T47D (cell line): ENCODE measurements at regions not wholly inside any gene's neighbourhood (a gene's known extent, or its start where the extent isn't known, plus 50 kb on each side); places are given as distances from the start of the nearest gene placed in this dataset.

Experiments used
- DNase-seq, 2 experiments: peaks; one replicate each; pipeline versions ENCODE4 v3.0.0 to v3.0.0-alpha.2; 2011 to 2012; ENCODE audit warnings: low read depth in 1 of 2, low spot score in 1 of 2
- JUND ChIP-seq: IDR thresholded peaks from 2 replicates; pipeline ENCODE4 v1.6.1; 2012; ENCODE audit warnings: low read depth
- in situ Hi-C: cut with HindIII; loops from 2 replicates; pipeline ENCODE4 v1.10.0; 2016; ENCODE audit warnings: low sequenced_read_pairs, low pct_unique_long_range_greater_than_20kb

- in situ Hi-C loops: no loop called here
- DNase-seq: no peak
- TF ChIP-seq JUND: no peak
These were observed 427.4 kb downstream of the AACS start for GRCh38 chr12:125492354-125493270.

GRCh38 chr12:125493704-125494308, 428.6 kb downstream of the AACS start:
- DNase-seq: no peak
- in situ Hi-C loops: no loop called here
- no peak for TF ChIP-seq JUND

DNA sequence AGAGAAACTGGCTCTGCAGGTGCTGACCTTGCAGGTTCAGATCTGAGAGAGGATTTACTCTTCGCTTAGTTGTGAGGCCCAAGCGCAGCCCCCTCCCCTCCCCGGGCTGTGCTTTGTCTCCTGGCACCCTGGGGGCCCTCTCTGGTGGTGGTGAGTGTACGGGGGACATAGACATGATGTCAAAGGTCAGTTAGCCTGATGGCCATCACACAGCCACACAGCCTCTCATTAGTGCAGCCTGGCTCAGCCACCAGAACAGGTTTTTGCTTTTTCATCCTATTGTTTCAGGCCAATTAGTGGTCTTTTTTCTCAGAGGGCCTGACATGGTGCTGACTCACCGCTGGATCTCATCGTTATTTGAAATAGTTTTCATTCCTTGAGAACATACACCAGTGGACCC, 437.9 kb downstream of the AACS start:
- in situ Hi-C loops: no loop called here
- DNase-seq: no peak
- no peak for TF ChIP-seq JUND

DNA sequence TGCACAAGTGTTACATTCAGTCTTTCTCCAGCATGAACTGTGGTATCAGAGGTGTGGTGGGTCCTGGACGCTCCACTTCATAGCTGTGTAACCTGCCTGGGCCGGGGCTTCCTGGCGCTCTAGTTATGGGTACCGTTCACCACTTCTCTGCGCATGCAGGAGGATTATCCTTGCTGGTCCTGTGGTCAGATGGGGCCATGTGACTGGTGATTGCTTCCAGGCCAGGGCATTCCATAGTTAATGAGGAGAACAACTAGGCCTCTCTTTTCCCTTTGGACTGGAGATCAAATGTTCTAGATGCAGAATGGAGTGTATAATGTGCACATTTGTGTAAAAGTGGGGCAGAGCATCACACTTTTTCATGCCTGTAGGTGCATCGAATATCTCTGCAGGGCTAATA, 444.0 kb downstream of the AACS start:
- in situ Hi-C loops: no loop called here
- TF ChIP-seq JUND: no peak
- no peak for DNase-seq

DNA sequence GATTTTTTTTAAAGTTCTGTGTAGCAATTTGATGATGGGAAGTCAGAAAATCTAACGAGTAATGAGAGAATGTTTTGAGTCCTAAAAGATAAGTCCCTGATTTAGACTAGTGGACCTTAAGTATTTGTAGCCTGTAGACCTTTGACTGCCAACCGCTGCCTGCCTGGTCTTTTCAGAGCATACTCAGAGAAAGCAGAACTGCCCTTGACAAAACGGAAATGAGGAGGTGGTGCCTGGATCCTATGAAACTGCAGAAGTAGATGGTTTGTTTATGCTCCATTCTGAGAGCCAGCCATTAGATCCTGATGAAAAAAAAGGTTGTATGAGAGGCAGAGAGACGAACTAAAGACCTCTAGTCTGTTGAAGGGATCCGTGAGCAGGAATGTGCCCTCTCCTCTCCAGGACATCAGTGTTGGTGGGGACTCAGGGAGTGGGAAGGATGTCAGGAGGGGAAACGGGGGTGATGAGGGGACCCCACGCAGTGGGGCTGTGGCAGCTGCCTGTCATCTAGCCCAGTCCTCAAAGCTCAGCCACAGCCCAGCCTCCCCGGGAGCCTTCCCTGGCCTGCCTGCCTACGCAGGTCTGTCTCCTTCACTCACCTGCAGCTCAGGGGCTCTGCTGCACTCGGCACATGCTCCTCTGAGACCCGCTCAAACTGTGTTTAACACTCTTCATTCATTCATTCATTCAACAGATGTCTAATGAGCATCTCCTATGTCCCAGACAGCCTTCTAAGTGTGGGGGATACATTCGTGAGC, 447.5 kb downstream of the AACS start:
- no peak for DNase-seq

GRCh38 chr12:125515887-125516286, 450.7 kb downstream of the AACS start:
- DNase-seq: no peak
- in situ Hi-C loops: no loop called here
- no peak for TF ChIP-seq JUND

More for the DNA sequence above, 447.5 kb downstream of the AACS start:
- in situ Hi-C loops: no loop called here
- TF ChIP-seq JUND: no peak

GRCh38 chr12:125518074-125518473, 452.8 kb downstream of the AACS start:
- DNase-seq: peak; percentile 27 to 71
- in situ Hi-C loops: no loop called here
- TF ChIP-seq JUND: no peak

DNA sequence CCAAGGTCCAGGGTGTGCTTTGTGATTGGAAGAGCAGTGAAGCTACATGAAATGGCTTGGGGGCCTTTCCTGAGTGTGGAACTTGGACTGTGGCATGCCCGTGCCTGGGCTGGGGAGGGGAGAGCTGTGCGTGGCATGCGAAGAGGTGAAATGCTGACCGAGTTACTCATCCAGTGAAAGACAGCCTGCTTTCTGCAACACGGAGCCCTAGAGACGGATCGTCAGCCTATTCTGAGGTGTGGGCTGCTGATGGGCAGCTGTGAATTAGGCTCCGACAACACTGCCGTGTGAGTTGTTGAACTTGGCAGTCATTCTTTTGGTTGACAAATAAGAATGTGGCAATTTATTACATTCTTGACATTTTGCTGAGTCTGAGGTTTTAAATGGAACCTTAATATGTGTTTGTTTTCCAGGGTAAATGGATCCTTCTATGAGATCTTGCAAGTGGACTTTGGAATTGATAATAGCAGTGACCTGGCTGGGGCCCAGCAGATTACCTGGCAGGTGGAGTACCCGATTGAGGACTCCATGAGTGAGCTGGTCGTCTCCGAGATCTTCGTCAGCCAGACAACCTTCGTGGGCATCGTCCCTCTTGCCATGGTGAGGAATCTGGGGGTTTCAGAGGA, 453.9 kb downstream of the AACS start:
- in situ Hi-C loops: no loop called here
- no peak for TF ChIP-seq JUND
- DNase-seq: no peak

DNA sequence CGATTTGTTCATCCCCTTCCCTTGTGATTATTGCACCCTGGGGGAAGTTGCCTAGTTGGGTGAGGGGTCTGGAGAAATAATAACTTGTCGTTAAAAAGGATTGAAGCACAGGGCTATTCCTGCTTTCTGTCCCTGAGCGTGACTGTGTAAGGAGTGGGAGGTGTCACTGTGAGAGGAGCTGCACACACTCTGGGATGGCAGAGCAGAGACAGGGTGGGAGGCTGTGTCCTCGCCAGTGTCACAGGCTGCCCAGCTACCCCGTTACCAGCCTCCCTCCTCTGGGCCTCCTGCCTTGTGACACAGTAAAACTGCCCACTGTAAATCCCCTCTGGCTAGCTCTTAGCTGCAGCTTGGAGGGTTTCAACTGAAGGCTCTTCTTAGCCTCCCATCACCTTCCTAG, 460.6 kb downstream of the AACS start:
- TF ChIP-seq JUND: no peak
- in situ Hi-C loops: no loop called here
- DNase-seq: no peak

- in situ Hi-C loops: no loop called here
- TF ChIP-seq JUND: no peak
- no peak for DNase-seq
These were observed 463.0 kb downstream of the AACS start for GRCh38 chr12:125528281-125528680.

- no peak for DNase-seq
- no peak for TF ChIP-seq JUND
- in situ Hi-C loops: no loop called here
These were observed 465.0 kb downstream of the AACS start for GRCh38 chr12:125530201-125530600.

DNA sequence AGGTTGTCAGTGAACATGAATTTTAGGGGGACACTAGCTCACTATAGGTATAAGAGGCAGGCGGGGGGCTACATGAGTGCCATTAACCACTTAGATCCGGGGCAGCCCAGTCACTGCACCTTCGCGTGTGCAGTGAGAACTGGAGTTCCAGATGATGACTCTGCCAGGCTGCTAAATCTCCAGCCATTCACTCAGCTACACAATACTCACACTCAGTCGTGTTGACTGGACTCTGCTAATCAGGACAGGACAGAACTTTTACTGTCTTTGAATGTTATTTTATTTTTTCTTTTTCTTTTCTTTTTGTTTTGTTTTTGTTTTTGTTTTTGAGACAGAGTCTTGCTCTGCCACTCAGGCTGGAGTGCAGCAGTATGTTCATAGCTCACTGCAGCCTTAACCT, 465.6 kb downstream of the AACS start:
- TF ChIP-seq JUND: no peak
- DNase-seq: no peak
- in situ Hi-C loops: no loop called here
